Uterus (tissue), 2 donors: ENCODE measurements at regions not wholly inside any gene's neighbourhood (a gene's known extent, or its start where the extent isn't known, plus 50 kb on each side); places are given as distances from the start of the nearest gene placed in this dataset.
"Not testable (repeated sequence)": the region's sequence is repeated elsewhere in the genome, so short reads cannot be mapped to it uniquely, and the experiment has no call there.

Source experiments
- POLR2A ChIP-seq, 2 donors: fragments of 450-650 bp; IDR thresholded peaks; one replicate each; pipeline ENCODE4 v1.6.1; 2016; ENCODE audit warnings: antibody characterized with exemption in 2 of 2, mild to moderate bottlenecking in 1 of 2, moderate library complexity in 1 of 2
- TF ChIP-seq, protein P1 (sequence below), 4 experiments: fragments of 200-600 bp in 2 of 4; fragments of 450-650 bp in 2 of 4; sonication (generic) in 2 of 4; IDR thresholded peaks; one replicate each; pipeline ENCODE4 v1.5.1; 2016 to 2019; ENCODE audit warnings: antibody characterized with exemption in 4 of 4, mild to moderate bottlenecking in 2 of 4, moderate library complexity in 1 of 4

DNA sequence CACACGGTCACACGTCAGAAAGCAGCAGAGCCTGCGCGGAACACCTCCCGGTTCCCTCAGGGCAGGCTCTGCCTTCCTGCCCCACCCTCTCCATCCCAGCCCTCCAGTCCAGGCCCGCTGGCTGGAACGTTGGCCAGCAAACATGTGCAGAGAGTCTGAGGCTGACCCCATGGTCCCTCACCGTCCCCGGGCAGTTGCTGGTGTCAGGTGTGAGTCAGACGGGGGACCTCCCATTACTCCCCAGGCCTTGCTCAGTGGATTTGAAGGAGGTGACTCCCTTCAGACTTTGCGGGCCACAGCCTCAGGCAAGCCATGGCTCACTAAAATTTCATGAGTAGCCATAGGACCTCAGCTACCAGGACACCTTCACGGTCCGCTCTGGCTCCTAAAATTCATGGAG lies 74.7 kb downstream of the ATP6V0E2 start:
- TF ChIP-seq, protein P1, sequence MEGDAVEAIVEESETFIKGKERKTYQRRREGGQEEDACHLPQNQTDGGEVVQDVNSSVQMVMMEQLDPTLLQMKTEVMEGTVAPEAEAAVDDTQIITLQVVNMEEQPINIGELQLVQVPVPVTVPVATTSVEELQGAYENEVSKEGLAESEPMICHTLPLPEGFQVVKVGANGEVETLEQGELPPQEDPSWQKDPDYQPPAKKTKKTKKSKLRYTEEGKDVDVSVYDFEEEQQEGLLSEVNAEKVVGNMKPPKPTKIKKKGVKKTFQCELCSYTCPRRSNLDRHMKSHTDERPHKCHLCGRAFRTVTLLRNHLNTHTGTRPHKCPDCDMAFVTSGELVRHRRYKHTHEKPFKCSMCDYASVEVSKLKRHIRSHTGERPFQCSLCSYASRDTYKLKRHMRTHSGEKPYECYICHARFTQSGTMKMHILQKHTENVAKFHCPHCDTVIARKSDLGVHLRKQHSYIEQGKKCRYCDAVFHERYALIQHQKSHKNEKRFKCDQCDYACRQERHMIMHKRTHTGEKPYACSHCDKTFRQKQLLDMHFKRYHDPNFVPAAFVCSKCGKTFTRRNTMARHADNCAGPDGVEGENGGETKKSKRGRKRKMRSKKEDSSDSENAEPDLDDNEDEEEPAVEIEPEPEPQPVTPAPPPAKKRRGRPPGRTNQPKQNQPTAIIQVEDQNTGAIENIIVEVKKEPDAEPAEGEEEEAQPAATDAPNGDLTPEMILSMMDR (IDR thresholded peaks at IDR 0.05): not testable (repeated sequence)
- not testable (repeated sequence) for TF ChIP-seq POLR2A (IDR thresholded peaks at IDR 0.05)
